ENCODE measurements at regions not wholly inside any gene's neighbourhood (a gene's known extent, or its start where the extent isn't known, plus 50 kb on each side); places are given as distances from the start of the nearest gene placed in this dataset.

DNA sequence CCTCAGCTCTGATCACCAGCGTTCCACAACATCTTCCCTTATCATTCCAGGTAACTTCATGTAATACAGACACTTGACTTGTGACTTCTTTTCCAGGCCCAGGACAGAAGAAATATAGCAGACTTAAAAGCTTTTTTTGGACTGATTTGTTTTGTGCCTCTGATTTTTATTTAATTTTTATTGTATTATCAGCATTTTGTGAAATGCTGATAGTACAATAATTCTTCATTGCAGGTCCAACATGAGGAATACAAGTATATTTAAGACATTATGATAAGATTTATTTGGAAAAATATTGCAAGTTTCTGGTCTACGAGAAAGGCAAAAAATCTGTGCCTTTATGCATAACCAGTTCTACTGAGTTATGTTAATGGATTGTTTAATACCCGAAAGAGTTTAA, 94.5 kb upstream of the THUMPD2 start:
- intact Hi-C loops (cut with micrococcal nuclease; ENCODE audit: unreplicated experiment), result no loop called here
- no peaks in the 10 kb centered on the region for H4K20me1 ChIP-seq (ENCODE audit: insufficient read depth)
- CTCF ChIA-PET, result no interaction called here
- no peaks in the 10 kb centered on the region for H3K27me3 ChIP-seq (ENCODE audit: insufficient read depth, low read depth)
- no peaks in the 10 kb centered on the region for H3K36me3 ChIP-seq (ENCODE audit: low read depth)
- DNase-seq, result no peak
- no peaks in the 10 kb centered on the region for H3K9me2 ChIP-seq (ENCODE audit: insufficient read depth)
- no peak overlapping the region for H3K4me3 ChIP-seq
- TF ChIP-seq EZH2 (IDR thresholded peaks at IDR 0.05; ENCODE audit: low read depth), result no peak
- TF ChIP-seq, protein P1, sequence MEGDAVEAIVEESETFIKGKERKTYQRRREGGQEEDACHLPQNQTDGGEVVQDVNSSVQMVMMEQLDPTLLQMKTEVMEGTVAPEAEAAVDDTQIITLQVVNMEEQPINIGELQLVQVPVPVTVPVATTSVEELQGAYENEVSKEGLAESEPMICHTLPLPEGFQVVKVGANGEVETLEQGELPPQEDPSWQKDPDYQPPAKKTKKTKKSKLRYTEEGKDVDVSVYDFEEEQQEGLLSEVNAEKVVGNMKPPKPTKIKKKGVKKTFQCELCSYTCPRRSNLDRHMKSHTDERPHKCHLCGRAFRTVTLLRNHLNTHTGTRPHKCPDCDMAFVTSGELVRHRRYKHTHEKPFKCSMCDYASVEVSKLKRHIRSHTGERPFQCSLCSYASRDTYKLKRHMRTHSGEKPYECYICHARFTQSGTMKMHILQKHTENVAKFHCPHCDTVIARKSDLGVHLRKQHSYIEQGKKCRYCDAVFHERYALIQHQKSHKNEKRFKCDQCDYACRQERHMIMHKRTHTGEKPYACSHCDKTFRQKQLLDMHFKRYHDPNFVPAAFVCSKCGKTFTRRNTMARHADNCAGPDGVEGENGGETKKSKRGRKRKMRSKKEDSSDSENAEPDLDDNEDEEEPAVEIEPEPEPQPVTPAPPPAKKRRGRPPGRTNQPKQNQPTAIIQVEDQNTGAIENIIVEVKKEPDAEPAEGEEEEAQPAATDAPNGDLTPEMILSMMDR (conservative IDR thresholded peaks at IDR 0.05), result no peak
- H3K79me2 ChIP-seq (ENCODE audit: low read depth), result no peaks in the 10 kb centered on the region
- H2AFZ ChIP-seq, result no peak overlapping the region
- H3K4me2 ChIP-seq, result no peak overlapping the region
- POLR2A ChIA-PET (ENCODE audit: unreplicated experiment), result no interaction called here
- no peak overlapping the region for H3K27ac ChIP-seq
- no peaks in the 10 kb centered on the region for H3K9me3 ChIP-seq (ENCODE audit: insufficient read depth, low read depth)
- no peaks in the 10 kb centered on the region for H3F3A ChIP-seq (ENCODE audit: insufficient read depth, low read depth)
- BruUV-seq (replicated peaks), result no TSS peak
- no peaks in the 10 kb centered on the region for H3K4me1 ChIP-seq (replicated peaks; ENCODE audit: insufficient read depth)

DNA sequence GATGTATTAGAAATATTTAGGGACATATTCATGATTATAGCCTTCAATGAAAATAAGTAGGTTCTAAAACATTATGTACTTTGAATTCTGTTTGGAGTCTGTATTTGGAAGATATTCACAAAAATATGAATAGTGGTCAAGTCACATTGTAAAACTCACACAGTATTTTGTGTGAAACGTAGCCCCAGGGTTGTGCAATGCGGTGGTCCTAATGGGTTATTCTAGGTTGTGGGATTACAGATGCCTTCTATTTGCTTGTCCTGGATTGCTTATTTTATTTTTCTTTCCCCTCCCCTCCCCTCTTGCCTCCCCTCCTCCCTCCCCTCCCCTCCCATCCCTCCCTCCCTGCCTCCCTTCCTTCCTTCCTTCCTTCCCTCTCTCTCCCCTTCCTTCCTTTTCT, 93.7 kb upstream of the THUMPD2 start:
- no peaks in the 10 kb centered on the region for H4K20me1 ChIP-seq (ENCODE audit: insufficient read depth)
- H3K4me1 ChIP-seq (replicated peaks; ENCODE audit: insufficient read depth), result no peaks in the 10 kb centered on the region
- CTCF ChIA-PET, result no interaction called here
- peaks cover 7% of the 10 kb centered on the region; the same call in 1 of the 2 replicates for H3K9me3 ChIP-seq (ENCODE audit: insufficient read depth, low read depth)
- POLR2A ChIA-PET (ENCODE audit: unreplicated experiment), result interaction anchor here (0.6 kb wide), 1 partner anchor 1410 kb away, joined by 3 read pairs; no protein-coding TSS in a partner anchor
- H3K79me2 ChIP-seq (ENCODE audit: low read depth), result no peaks in the 10 kb centered on the region
- no peak overlapping the region for H2AFZ ChIP-seq
- no peaks in the 10 kb centered on the region for H3F3A ChIP-seq (ENCODE audit: insufficient read depth, low read depth)
- no peaks in the 10 kb centered on the region for H3K36me3 ChIP-seq (ENCODE audit: low read depth)
- H3K27me3 ChIP-seq (ENCODE audit: insufficient read depth, low read depth), result no peaks in the 10 kb centered on the region
- intact Hi-C loops (cut with micrococcal nuclease; ENCODE audit: unreplicated experiment), result no loop called here
- no peak for TF ChIP-seq EZH2 (IDR thresholded peaks at IDR 0.05; ENCODE audit: low read depth)
- TF ChIP-seq, protein P1 (conservative IDR thresholded peaks at IDR 0.05), result no peak
- BruUV-seq (replicated peaks), result no TSS peak
- DNase-seq, result no peak
- H3K27ac ChIP-seq, result no peak overlapping the region
- no peaks in the 10 kb centered on the region for H3K9me2 ChIP-seq (ENCODE audit: insufficient read depth)
- no peak overlapping the region for H3K4me3 ChIP-seq
- H3K4me2 ChIP-seq, result no peak overlapping the region

GRCh38 chr2:39871291-39871761, 92.3 kb upstream of the THUMPD2 start:
- Histone ChIP-seq H3K27ac (no peak overlapping the region), H3K9me2 (ENCODE audit: insufficient read depth) (no peaks in the 10 kb centered on the region), H3K4me1 (replicated peaks; ENCODE audit: insufficient read depth) (no peaks in the 10 kb centered on the region), H3K79me2 (ENCODE audit: low read depth) (no peaks in the 10 kb centered on the region), H2AFZ (no peak overlapping the region), H4K20me1 (ENCODE audit: insufficient read depth) (no peaks in the 10 kb centered on the region), H3F3A (ENCODE audit: insufficient read depth, low read depth) (no peaks in the 10 kb centered on the region), H3K27me3 (ENCODE audit: insufficient read depth, low read depth) (no peaks in the 10 kb centered on the region), H3K4me2 (no peak overlapping the region), H3K4me3 (no peak overlapping the region), H3K9me3 (ENCODE audit: insufficient read depth, low read depth) (peaks cover 7% of the 10 kb centered on the region; the same call in 1 of the 2 replicates), H3K36me3 (ENCODE audit: low read depth) (no peaks in the 10 kb centered on the region)
- intact Hi-C loops (cut with micrococcal nuclease; ENCODE audit: unreplicated experiment), result no loop called here
- no TSS peak for BruUV-seq (replicated peaks)
- ChIA-PET CTCF (no interaction called here), POLR2A (ENCODE audit: unreplicated experiment) (no interaction called here)
- TF ChIP-seq, protein P1 (conservative IDR thresholded peaks at IDR 0.05), result no peak
- no peak for TF ChIP-seq EZH2 (IDR thresholded peaks at IDR 0.05; ENCODE audit: low read depth)
- DNase-seq, result no peak
